CD14-positive monocyte (primary cell): ENCODE measurements at regions not wholly inside any gene's neighbourhood (a gene's known extent, or its start where the extent isn't known, plus 50 kb on each side); places are given as distances from the start of the nearest gene placed in this dataset.

ENCODE experiments used
- DNase-seq, 3 donors: peaks; one replicate each; pipeline ENCODE4 v3.0.0-alpha.2; 2011 to 2022
- H2AFZ ChIP-seq: 2 replicates; pipeline ENCODE4 v1.6.0; 2012; ENCODE audit warnings: mild to moderate bottlenecking, low read depth, low read length, inconsistent platforms; ENCODE audit not compliant: insufficient read depth, poor library complexity, severe bottlenecking
- H3K27ac ChIP-seq, 2 donors: 1 replicate in 1 of 2; 2 replicates in 1 of 2; pipeline ENCODE4 v1.5.1; 2012 to 2013; ENCODE audit warnings: low read length in 2 of 2, control low read depth in 1 of 2, inconsistent platforms in 1 of 2, low read depth in 1 of 2, mild to moderate bottlenecking in 1 of 2
- H3K27me3 ChIP-seq, 2 donors: one replicate each; pipeline versions ENCODE4 v1.6.0 to v1.6.1; 2011 to 2013; ENCODE audit warnings: low read length in 2 of 2; ENCODE audit not compliant: control insufficient read depth in 2 of 2, insufficient read depth in 2 of 2
- H3K36me3 ChIP-seq, 2 donors: replicated peaks in 1 of 2; 1 replicate in 1 of 2; 2 replicates in 1 of 2; pipeline versions ENCODE4 v1.5.1 to v1.6.1; 2012 to 2013; ENCODE audit warnings: low read length in 2 of 2, control low read depth in 1 of 2, inconsistent platforms in 1 of 2, mild to moderate bottlenecking in 1 of 2; ENCODE audit not compliant: insufficient read depth in 2 of 2, control insufficient read depth in 1 of 2
- H3K4me1 ChIP-seq, 2 donors: 1 replicate in 1 of 2; 2 replicates in 1 of 2; pipeline versions ENCODE4 v1.5.1 to v1.6.1; 2012 to 2013; ENCODE audit warnings: low read length in 2 of 2, control low read depth in 1 of 2, inconsistent platforms in 1 of 2, mild to moderate bottlenecking in 1 of 2, moderate library complexity in 1 of 2; ENCODE audit not compliant: insufficient read depth in 2 of 2, control insufficient read depth in 1 of 2
- H3K4me2 ChIP-seq: replicated peaks from 2 replicates; pipeline ENCODE3; 2012; ENCODE audit warnings: low read length, moderate library complexity, mild to moderate bottlenecking; ENCODE audit not compliant: poor library complexity, severe bottlenecking; ENCODE audit errors: extremely low read depth
- H3K4me3 ChIP-seq, 3 experiments: fragments of 200-600 bp in 1 of 3; sonication (generic) in 1 of 3; replicated peaks in 1 of 3; 1 replicate in 2 of 3; 2 replicates in 1 of 3; pipeline ENCODE4 v1.5.1; 2011 to 2013; ENCODE audit warnings: low read length in 3 of 3, mild to moderate bottlenecking in 3 of 3, control low read depth in 2 of 3, low read depth in 2 of 3, inconsistent platforms in 1 of 3, moderate library complexity in 1 of 3
- H3K79me2 ChIP-seq: 2 replicates; pipeline ENCODE4 v1.6.0; 2012; ENCODE audit warnings: mild to moderate bottlenecking, control low read depth, inconsistent platforms, low read length, moderate library complexity; ENCODE audit not compliant: insufficient read depth
- H3K9ac ChIP-seq: 2 replicates; pipeline ENCODE4 v1.6.0; 2017; ENCODE audit warnings: low read length, mild to moderate bottlenecking; ENCODE audit not compliant: insufficient read depth, poor library complexity, severe bottlenecking
- H3K9me3 ChIP-seq, 2 donors: replicated peaks in 1 of 2; 1 replicate in 1 of 2; 2 replicates in 1 of 2; pipeline versions ENCODE4 v1.5.1 to v1.6.1; 2012 to 2013; ENCODE audit warnings: low read length in 2 of 2, control low read depth in 1 of 2; ENCODE audit not compliant: control insufficient read depth in 1 of 2, insufficient read depth in 1 of 2
- H4K20me1 ChIP-seq: 2 replicates; pipeline ENCODE4 v1.6.0; 2012; ENCODE audit warnings: mild to moderate bottlenecking, low read length, control low read depth, moderate library complexity; ENCODE audit not compliant: insufficient read depth
- H3K27ac Mint-ChIP-seq, 7 donors: one replicate each; pipeline ENCODE4 v1.8.0; 2020; ENCODE audit warnings: mild to moderate bottlenecking in 7 of 7, mixed read lengths in 7 of 7, moderate library complexity in 6 of 7, inconsistent platforms in 2 of 7
- H3K27me3 Mint-ChIP-seq, 3 donors: one replicate each; pipeline ENCODE4 v1.8.0; 2021 to 2022; ENCODE audit warnings: low read depth in 3 of 3, mild to moderate bottlenecking in 3 of 3, mixed read lengths in 3 of 3, moderate library complexity in 3 of 3, inconsistent platforms in 1 of 3
- H3K36me3 Mint-ChIP-seq, 2 donors: one replicate each; pipeline ENCODE4 v1.8.0; 2020; ENCODE audit warnings: mixed read lengths in 2 of 2, inconsistent platforms in 1 of 2, mild to moderate bottlenecking in 1 of 2
- H3K4me1 Mint-ChIP-seq: one replicate; pipeline ENCODE4 v1.8.0; 2020; ENCODE audit warnings: mild to moderate bottlenecking, mixed read lengths
- H3K4me3 Mint-ChIP-seq, 2 donors: one replicate each; pipeline ENCODE4 v1.8.0; 2020; ENCODE audit warnings: mild to moderate bottlenecking in 2 of 2, mixed read lengths in 2 of 2, moderate library complexity in 1 of 2
- H3K9me3 Mint-ChIP-seq, 7 donors: one replicate each; pipeline ENCODE4 v1.8.0; 2020 to 2022; ENCODE audit warnings: mixed read lengths in 7 of 7, mild to moderate bottlenecking in 6 of 7, moderate library complexity in 6 of 7, inconsistent platforms in 2 of 7
- WGBS: methylation state at CpG from one replicate; pipeline ENCODE4 v1.1.5; 2013; ENCODE audit warnings: missing lambda C conversion rate; ENCODE audit not compliant: insufficient coverage; 5-methylcytosine and 5-hydroxymethylcytosine counted together
- intact Hi-C, 2 donors: fragments of 100-400 bp; cut with micrococcal nuclease; formaldehyde crosslinking; loops; one replicate each; pipeline versions ENCODE4 v1.15.0 to v1.15.1; 2023
- TF ChIP-seq, protein P1 (sequence below): fragments of 200-600 bp; IDR thresholded peaks from one replicate; pipeline ENCODE4 v1.8.0; 2022; ENCODE audit warnings: antibody characterized with exemption, mild to moderate bottlenecking

DNA sequence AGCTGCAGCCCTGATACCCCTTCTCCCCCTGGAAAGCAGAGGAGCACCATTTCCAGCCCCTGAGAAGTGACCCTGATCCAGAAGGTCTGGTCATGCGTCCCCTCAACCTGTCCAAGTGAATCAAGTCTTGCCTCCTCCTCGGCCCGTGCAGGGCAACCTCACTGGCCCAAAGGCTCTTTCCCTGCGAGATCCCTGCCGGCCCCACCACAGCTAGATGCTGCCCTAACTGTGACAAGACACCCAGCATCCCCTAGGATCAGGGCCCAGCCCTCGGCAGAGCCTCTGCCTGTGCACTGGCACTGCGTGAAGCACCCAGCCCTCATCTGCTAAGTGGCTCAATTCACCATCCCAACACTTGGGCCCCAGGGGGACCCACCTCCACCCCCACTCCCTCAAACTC, 155.1 kb downstream of the NUP210 start:
- no peak overlapping the region for H3K4me2 ChIP-seq
- no peak overlapping the region for H3K9ac ChIP-seq
- DNase-seq: no peak
- no peaks in the 10 kb centered on the region for H3K79me2 ChIP-seq
- H3K4me3 Mint-ChIP-seq: no peak overlapping the region
- H4K20me1 ChIP-seq: no peaks in the 10 kb centered on the region
- peaks cover 4% of the 10 kb centered on the region for H3K4me1 Mint-ChIP-seq
- H3K27ac ChIP-seq: no peak overlapping the region
- peak overlapping the region in 1 of 7 donors; percentile 10 for H3K27ac Mint-ChIP-seq
- peaks cover 2 to 13% (median 5%) of the 10 kb centered on the region in 7 donors for H3K9me3 Mint-ChIP-seq
- 97% methylated on average over 7 of the region's 7 CpGs for WGBS
- no peaks in the 10 kb centered on the region for H3K36me3 ChIP-seq
- no peaks in the 10 kb centered on the region for H3K36me3 Mint-ChIP-seq
- no peaks in the 10 kb centered on the region for H3K4me1 ChIP-seq
- H2AFZ ChIP-seq: no peak overlapping the region
- H3K9me3 ChIP-seq: peaks cover 0 to 15% of the 10 kb centered on the region in 2 donors
- peaks cover 6 to 20% (median 11%) of the 10 kb centered on the region in 3 donors for H3K27me3 Mint-ChIP-seq
- H3K27me3 ChIP-seq: no peaks in the 10 kb centered on the region
- TF ChIP-seq, protein P1, sequence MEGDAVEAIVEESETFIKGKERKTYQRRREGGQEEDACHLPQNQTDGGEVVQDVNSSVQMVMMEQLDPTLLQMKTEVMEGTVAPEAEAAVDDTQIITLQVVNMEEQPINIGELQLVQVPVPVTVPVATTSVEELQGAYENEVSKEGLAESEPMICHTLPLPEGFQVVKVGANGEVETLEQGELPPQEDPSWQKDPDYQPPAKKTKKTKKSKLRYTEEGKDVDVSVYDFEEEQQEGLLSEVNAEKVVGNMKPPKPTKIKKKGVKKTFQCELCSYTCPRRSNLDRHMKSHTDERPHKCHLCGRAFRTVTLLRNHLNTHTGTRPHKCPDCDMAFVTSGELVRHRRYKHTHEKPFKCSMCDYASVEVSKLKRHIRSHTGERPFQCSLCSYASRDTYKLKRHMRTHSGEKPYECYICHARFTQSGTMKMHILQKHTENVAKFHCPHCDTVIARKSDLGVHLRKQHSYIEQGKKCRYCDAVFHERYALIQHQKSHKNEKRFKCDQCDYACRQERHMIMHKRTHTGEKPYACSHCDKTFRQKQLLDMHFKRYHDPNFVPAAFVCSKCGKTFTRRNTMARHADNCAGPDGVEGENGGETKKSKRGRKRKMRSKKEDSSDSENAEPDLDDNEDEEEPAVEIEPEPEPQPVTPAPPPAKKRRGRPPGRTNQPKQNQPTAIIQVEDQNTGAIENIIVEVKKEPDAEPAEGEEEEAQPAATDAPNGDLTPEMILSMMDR: no peak
- H3K4me3 ChIP-seq: no peak overlapping the region
- intact Hi-C loops: no loop called here

DNA sequence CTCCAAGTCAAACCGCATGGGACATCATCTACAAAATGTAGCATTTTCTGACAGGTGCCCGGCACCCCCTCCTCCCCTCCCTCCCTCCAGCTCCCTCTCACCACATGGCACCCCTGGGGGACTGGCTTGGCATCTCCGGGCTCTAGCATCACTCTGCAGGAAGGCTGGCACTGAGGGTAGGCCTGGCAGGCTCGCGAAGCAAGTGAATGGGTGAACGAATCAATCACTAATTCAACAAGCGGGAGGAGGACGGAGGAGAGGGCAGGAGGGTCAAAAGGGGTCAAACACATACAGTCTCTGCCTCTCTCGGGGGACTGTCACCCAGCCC, 155.7 kb downstream of the NUP210 start:
- H3K79me2 ChIP-seq: no peaks in the 10 kb centered on the region
- Mint-ChIP-seq H3K4me1 (peaks cover 4% of the 10 kb centered on the region), H3K9me3 (peaks cover 2 to 9% (median 4%) of the 10 kb centered on the region in 7 donors), H3K27ac (no peak overlapping the region), H3K4me3 (no peak overlapping the region), H3K27me3 (peaks cover 7 to 18% (median 10%) of the 10 kb centered on the region in 3 donors), H3K36me3 (no peaks in the 10 kb centered on the region)
- intact Hi-C loops: no loop called here
- no peak overlapping the region for H3K27ac ChIP-seq
- no peak overlapping the region for H3K4me2 ChIP-seq
- no peak overlapping the region for H2AFZ ChIP-seq
- H3K9ac ChIP-seq: no peak overlapping the region
- H3K27me3 ChIP-seq: no peaks in the 10 kb centered on the region
- DNase-seq: no peak
- no peak overlapping the region for H3K4me3 ChIP-seq
- 85% methylated on average over 6 of the region's 9 CpGs for WGBS
- H3K36me3 ChIP-seq: no peaks in the 10 kb centered on the region
- TF ChIP-seq, protein P1: no peak
- H3K9me3 ChIP-seq: peaks cover 0 to 10% of the 10 kb centered on the region in 2 donors
- H3K4me1 ChIP-seq: no peaks in the 10 kb centered on the region
- H4K20me1 ChIP-seq: no peaks in the 10 kb centered on the region
